Cardiac muscle cell (in vitro differentiated cells and primary cell): ENCODE measurements at regions not wholly inside any gene's neighbourhood (a gene's known extent, or its start where the extent isn't known, plus 50 kb on each side); places are given as distances from the start of the nearest gene placed in this dataset.

Experiments used
- DNase-seq, 2 donors: peaks; one replicate each; pipeline versions ENCODE4 v3.0.0 to v3.0.0-alpha.2; 2010 to 2017; ENCODE audit warnings: low read depth in 1 of 2, low spot score in 1 of 2
- H3K27ac ChIP-seq: fragments of 200-600 bp; sonication (generic); 2 replicates; pipeline ENCODE4 v1.5.1; 2016
- H3K27me3 ChIP-seq: fragments of 200-600 bp; sonication (generic); 2 replicates; pipeline ENCODE4 v1.6.0; 2016; ENCODE audit warnings: control low read depth
- H3K36me3 ChIP-seq: fragments of 200-600 bp; sonication (generic); 2 replicates; pipeline ENCODE4 v1.5.1; 2016; ENCODE audit warnings: control low read depth
- H3K4me1 ChIP-seq: fragments of 200-600 bp; sonication (generic); 2 replicates; pipeline ENCODE4 v1.8.1; 2017; ENCODE audit warnings: low read depth, mild to moderate bottlenecking, mixed run types
- H3K4me3 ChIP-seq: fragments of 200-600 bp; sonication (generic); 2 replicates; pipeline ENCODE4 v1.5.1; 2016; ENCODE audit warnings: mild to moderate bottlenecking
- H3K9me3 ChIP-seq: fragments of 200-600 bp; sonication (generic); 2 replicates; pipeline ENCODE4 v1.5.1; 2017; ENCODE audit warnings: low read depth, mild to moderate bottlenecking, control low read depth
- TF ChIP-seq, protein P1 (sequence below): IDR thresholded peaks from 2 replicates; pipeline ENCODE4 v1.5.1; 2012; ENCODE audit warnings: low read depth, mild to moderate bottlenecking, low read length

DNA sequence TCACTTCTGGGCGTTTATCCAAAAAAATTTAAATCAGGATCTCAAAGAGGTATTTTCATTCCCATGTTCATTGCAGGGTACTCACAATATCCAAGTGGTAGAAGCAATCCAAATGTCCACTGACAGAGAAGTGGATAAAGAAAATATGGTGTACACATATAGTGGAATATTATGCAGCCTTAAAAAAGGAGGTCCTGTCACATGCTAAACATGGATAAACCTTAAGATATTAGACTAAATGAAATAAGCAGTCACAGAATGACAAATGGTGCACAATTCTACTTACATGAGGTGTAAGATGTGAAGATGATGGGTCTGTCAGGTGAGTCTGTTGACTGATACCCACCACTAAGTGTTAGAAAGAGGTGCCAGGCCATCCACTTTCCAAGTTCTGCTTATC is 140.6 kb downstream of the THNSL2 start:
- no peak overlapping the region for H3K27ac ChIP-seq
- no peaks in the 10 kb centered on the region for H3K4me1 ChIP-seq
- H3K9me3 ChIP-seq, result no peaks in the 10 kb centered on the region
- H3K36me3 ChIP-seq, result no peaks in the 10 kb centered on the region
- no peak overlapping the region for H3K4me3 ChIP-seq
- TF ChIP-seq, protein P1, sequence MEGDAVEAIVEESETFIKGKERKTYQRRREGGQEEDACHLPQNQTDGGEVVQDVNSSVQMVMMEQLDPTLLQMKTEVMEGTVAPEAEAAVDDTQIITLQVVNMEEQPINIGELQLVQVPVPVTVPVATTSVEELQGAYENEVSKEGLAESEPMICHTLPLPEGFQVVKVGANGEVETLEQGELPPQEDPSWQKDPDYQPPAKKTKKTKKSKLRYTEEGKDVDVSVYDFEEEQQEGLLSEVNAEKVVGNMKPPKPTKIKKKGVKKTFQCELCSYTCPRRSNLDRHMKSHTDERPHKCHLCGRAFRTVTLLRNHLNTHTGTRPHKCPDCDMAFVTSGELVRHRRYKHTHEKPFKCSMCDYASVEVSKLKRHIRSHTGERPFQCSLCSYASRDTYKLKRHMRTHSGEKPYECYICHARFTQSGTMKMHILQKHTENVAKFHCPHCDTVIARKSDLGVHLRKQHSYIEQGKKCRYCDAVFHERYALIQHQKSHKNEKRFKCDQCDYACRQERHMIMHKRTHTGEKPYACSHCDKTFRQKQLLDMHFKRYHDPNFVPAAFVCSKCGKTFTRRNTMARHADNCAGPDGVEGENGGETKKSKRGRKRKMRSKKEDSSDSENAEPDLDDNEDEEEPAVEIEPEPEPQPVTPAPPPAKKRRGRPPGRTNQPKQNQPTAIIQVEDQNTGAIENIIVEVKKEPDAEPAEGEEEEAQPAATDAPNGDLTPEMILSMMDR, result no peak
- no peak for DNase-seq
- no peaks in the 10 kb centered on the region for H3K27me3 ChIP-seq

DNA sequence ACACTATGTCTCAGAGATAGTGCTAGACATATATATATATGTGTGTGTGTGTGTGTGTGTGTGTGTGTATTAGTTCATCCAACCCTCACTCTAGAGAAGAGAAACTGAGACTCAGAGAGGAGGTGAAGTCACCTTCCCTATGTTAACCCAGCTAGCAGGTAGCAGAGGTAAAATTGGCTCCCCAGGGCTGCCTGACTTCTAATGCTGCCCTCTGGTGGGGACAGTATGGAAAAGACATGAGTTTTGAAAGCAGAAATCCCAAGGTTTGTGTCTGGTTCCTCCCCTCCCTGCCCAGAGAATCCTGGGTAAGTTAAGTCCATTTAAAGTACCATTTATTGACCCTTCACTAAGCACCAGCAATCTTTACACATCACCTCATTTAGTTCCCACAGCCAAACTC is 137.7 kb downstream of the THNSL2 start:
- H3K9me3 ChIP-seq, result no peaks in the 10 kb centered on the region
- DNase-seq, result peak in 1 of 2 donors; percentile 14

DNA sequence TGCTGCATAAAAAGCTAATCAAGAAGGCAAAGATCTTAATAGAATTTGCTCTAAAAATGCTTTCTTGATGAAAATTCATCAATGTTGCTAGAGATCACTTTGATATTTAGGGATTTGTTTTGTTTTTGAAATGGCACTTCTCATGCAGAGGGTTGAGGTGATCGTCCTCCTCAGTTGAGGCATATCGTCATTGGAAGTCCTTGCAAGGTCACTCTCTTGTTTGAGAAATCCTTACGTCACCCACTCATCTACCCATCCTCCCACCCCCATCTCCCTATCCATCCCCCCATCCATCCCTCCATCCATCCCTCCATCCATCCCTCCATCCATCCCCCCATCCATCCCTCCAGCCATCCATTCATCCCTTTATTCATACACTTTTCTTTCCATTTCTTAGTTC is 133.7 kb downstream of the THNSL2 start:
- Histone ChIP-seq H3K27me3 (no peaks in the 10 kb centered on the region), H3K9me3 (no peaks in the 10 kb centered on the region), H3K27ac (no peak overlapping the region), H3K36me3 (no peaks in the 10 kb centered on the region), H3K4me3 (no peak overlapping the region), H3K4me1 (no peaks in the 10 kb centered on the region)
- TF ChIP-seq, protein P1, result no peak
- DNase-seq, result no peak

More for the DNA sequence above, 137.7 kb downstream of the THNSL2 start:
- H3K27ac ChIP-seq, result no peak overlapping the region
- no peaks in the 10 kb centered on the region for H3K4me1 ChIP-seq
- no peak overlapping the region for H3K4me3 ChIP-seq
- TF ChIP-seq, protein P1, result no peak
- H3K27me3 ChIP-seq, result no peaks in the 10 kb centered on the region
- no peaks in the 10 kb centered on the region for H3K36me3 ChIP-seq

DNA sequence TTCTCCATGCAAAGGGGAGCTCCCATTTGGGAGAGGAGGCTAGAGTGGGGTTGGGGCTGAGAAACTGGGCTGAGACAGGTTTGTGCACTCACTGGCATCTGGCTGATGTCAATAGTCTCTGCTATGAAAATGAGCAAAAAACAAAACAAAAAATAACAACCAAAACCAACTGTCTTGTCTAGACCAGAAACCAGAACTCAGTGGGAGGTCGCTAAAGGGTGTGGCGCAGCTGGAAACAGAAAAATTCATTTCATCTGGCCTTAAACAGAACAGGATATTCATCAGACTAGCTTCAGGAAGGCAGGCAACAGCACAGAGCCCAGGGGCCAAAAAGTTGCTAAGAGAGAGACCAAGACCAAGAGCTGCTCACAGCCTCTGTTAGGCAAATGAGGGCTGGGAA is 126.1 kb downstream of the THNSL2 start:
- TF ChIP-seq, protein P1, result no peak
- H3K27me3 ChIP-seq, result no peaks in the 10 kb centered on the region
- no peaks in the 10 kb centered on the region for H3K4me1 ChIP-seq
- DNase-seq, result no peak
- H3K36me3 ChIP-seq, result no peaks in the 10 kb centered on the region
- H3K27ac ChIP-seq, result no peak overlapping the region
- no peaks in the 10 kb centered on the region for H3K9me3 ChIP-seq
- no peak overlapping the region for H3K4me3 ChIP-seq

DNA sequence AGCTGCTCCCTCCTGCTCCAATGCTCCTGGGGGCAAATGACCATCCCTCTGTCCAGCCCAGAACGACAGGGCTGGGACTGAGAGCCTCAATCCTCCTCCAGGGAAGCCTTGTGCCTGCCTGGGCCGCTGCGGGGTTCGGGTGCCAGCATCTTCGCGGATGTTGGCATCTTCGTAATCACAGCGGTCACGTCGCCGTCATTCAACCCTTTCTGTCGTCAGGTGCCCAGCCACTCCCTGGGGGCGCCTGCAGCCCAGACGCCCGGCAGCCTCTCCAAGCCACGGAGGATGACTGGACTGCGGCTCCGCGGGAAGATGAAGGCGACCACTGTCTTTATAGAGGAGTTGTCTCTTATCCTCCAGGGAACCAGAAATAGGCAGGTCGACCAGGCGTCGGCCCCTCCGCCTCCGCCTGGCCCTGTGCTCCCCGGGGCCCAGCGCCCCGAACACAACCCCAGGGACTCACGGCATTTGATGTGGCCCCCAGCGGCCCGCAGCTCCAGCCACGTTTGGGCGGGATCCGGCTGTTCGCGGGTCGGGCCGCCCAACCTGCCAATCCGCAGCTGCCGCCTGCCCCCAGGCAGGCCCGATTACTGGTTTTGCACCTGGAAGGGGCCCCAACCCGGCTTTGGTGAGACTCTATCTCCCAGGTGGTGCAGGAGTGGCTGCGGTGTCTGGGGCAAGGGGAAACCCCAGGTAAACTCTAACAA is 113.9 kb downstream of the THNSL2 start:
- DNase-seq, result no peak
- Histone ChIP-seq H3K27me3 (no peaks in the 10 kb centered on the region), H3K27ac (no peak overlapping the region), H3K36me3 (no peaks in the 10 kb centered on the region), H3K4me3 (no peak overlapping the region), H3K9me3 (no peaks in the 10 kb centered on the region), H3K4me1 (no peaks in the 10 kb centered on the region)
- TF ChIP-seq, protein P1, result no peak
